ENCODE measurements at regions not wholly inside any gene's neighbourhood (a gene's known extent, or its start where the extent isn't known, plus 50 kb on each side); places are given as distances from the start of the nearest gene placed in this dataset.

GRCh38 chr3:103308921-103309320 is 874.1 kb downstream of the ZPLD1 start:
- Histone ChIP-seq H2AFZ (ENCODE audit: control insufficient read depth, low read length) (no peak overlapping the region), H4K20me1 (ENCODE audit: control insufficient read depth, extremely low read depth, insufficient read depth, low read length) (no peaks in the 10 kb centered on the region), H3K27ac (ENCODE audit: control insufficient read depth, insufficient read depth, low read length) (no peak overlapping the region), H3K4me3 (ENCODE audit: control insufficient read depth in 2 of 3, extremely low read depth in 1 of 3, insufficient read depth in 2 of 3, low read depth in 1 of 3, low read length in 3 of 3) (no peak overlapping the region), H3K4me2 (ENCODE audit: control insufficient read depth, extremely low read depth, insufficient read depth, low read depth, low read length) (no peak overlapping the region), H3K4me1 (ENCODE audit: control insufficient read depth, extremely low read depth, insufficient read depth, low read length) (no peaks in the 10 kb centered on the region), H3K36me3 (ENCODE audit: control insufficient read depth in 2 of 2, extremely low read depth in 1 of 2, insufficient read depth in 2 of 2, low read length in 2 of 2) (no peaks in the 10 kb centered on the region), H3K9ac (ENCODE audit: control insufficient read depth, extremely low read depth, insufficient read depth, low read length) (no peak overlapping the region), H3K27me3 (ENCODE audit: control insufficient read depth, extremely low read depth, insufficient read depth, low read length) (no peaks in the 10 kb centered on the region), H3K79me2 (ENCODE audit: control insufficient read depth, insufficient read depth, low read length) (no peaks in the 10 kb centered on the region), H3K9me1 (ENCODE audit: control insufficient read depth, extremely low read depth, insufficient read depth, low read length) (no peaks in the 10 kb centered on the region), H3K9me3 (ENCODE audit: control insufficient read depth, low read depth, low read length) (no peaks in the 10 kb centered on the region)
- DNase-seq (ENCODE audit: low read depth, low spot score): no peak
- no peak for TF ChIP-seq EZH2 (IDR thresholded peaks at IDR 0.05; ENCODE audit: low read length)
- TF ChIP-seq, protein P1, sequence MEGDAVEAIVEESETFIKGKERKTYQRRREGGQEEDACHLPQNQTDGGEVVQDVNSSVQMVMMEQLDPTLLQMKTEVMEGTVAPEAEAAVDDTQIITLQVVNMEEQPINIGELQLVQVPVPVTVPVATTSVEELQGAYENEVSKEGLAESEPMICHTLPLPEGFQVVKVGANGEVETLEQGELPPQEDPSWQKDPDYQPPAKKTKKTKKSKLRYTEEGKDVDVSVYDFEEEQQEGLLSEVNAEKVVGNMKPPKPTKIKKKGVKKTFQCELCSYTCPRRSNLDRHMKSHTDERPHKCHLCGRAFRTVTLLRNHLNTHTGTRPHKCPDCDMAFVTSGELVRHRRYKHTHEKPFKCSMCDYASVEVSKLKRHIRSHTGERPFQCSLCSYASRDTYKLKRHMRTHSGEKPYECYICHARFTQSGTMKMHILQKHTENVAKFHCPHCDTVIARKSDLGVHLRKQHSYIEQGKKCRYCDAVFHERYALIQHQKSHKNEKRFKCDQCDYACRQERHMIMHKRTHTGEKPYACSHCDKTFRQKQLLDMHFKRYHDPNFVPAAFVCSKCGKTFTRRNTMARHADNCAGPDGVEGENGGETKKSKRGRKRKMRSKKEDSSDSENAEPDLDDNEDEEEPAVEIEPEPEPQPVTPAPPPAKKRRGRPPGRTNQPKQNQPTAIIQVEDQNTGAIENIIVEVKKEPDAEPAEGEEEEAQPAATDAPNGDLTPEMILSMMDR (optimal IDR thresholded peaks at IDR 0.05 in 1 of 3, IDR thresholded peaks at IDR 0.05 in 1 of 3, conservative IDR thresholded peaks at IDR 0.05 in 1 of 3; ENCODE audit: extremely low read depth in 1 of 3, insufficient read depth in 2 of 3, low read length in 3 of 3): peak in 1 of 3 experiments; percentile 23
- FAIRE-seq: no peak
- dilution Hi-C loops (cut with MboI; ENCODE audit: extremely low pct_ligation_motif_present, low sequenced_read_pairs): no loop called here

GRCh38 chr3:103319912-103320311 is 885.1 kb downstream of the ZPLD1 start:
- H3K9me1 ChIP-seq (ENCODE audit: control insufficient read depth, extremely low read depth, insufficient read depth, low read length): no peaks in the 10 kb centered on the region
- no peaks in the 10 kb centered on the region for H3K9me3 ChIP-seq (ENCODE audit: control insufficient read depth, low read depth, low read length)
- no peaks in the 10 kb centered on the region for H3K36me3 ChIP-seq (ENCODE audit: control insufficient read depth in 2 of 2, extremely low read depth in 1 of 2, insufficient read depth in 2 of 2, low read length in 2 of 2)
- H3K4me3 ChIP-seq (ENCODE audit: control insufficient read depth in 2 of 3, extremely low read depth in 1 of 3, insufficient read depth in 2 of 3, low read depth in 1 of 3, low read length in 3 of 3): no peak overlapping the region
- dilution Hi-C loops (cut with MboI; ENCODE audit: extremely low pct_ligation_motif_present, low sequenced_read_pairs): no loop called here
- no peak for TF ChIP-seq EZH2 (IDR thresholded peaks at IDR 0.05; ENCODE audit: low read length)
- TF ChIP-seq, protein P1 (optimal IDR thresholded peaks at IDR 0.05 in 1 of 3, IDR thresholded peaks at IDR 0.05 in 1 of 3, conservative IDR thresholded peaks at IDR 0.05 in 1 of 3; ENCODE audit: extremely low read depth in 1 of 3, insufficient read depth in 2 of 3, low read length in 3 of 3): no peak
- H3K27me3 ChIP-seq (ENCODE audit: control insufficient read depth, extremely low read depth, insufficient read depth, low read length): no peaks in the 10 kb centered on the region
- no peaks in the 10 kb centered on the region for H3K79me2 ChIP-seq (ENCODE audit: control insufficient read depth, insufficient read depth, low read length)
- no peaks in the 10 kb centered on the region for H3K4me1 ChIP-seq (ENCODE audit: control insufficient read depth, extremely low read depth, insufficient read depth, low read length)
- DNase-seq (ENCODE audit: low read depth, low spot score) (no peak), FAIRE-seq (no peak)
- no peak overlapping the region for H3K9ac ChIP-seq (ENCODE audit: control insufficient read depth, extremely low read depth, insufficient read depth, low read length)
- H3K4me2 ChIP-seq (ENCODE audit: control insufficient read depth, extremely low read depth, insufficient read depth, low read depth, low read length): no peak overlapping the region
- no peak overlapping the region for H3K27ac ChIP-seq (ENCODE audit: control insufficient read depth, insufficient read depth, low read length)
- no peak overlapping the region for H2AFZ ChIP-seq (ENCODE audit: control insufficient read depth, low read length)
- H4K20me1 ChIP-seq (ENCODE audit: control insufficient read depth, extremely low read depth, insufficient read depth, low read length): no peaks in the 10 kb centered on the region
